ENCODE measurements at regions not wholly inside any gene's neighbourhood (a gene's known extent, or its start where the extent isn't known, plus 50 kb on each side); places are given as distances from the start of the nearest gene placed in this dataset.
"Not testable (repeated sequence)": the region's sequence is repeated elsewhere in the genome, so short reads cannot be mapped to it uniquely, and the experiment has no call there.

GRCh38 chr9:65385655-65386024, 100.6 kb upstream of the FOXD4L5 start:
- not testable (repeated sequence) for TF ChIP-seq CTCF (IDR thresholded peaks at IDR 0.05 in 2 of 3, conservative IDR thresholded peaks at IDR 0.05 in 1 of 3; ENCODE audit: control insufficient read depth in 2 of 3, extremely low read depth in 1 of 3, insufficient read depth in 1 of 3, low read depth in 3 of 3, low read length in 3 of 3); ZSCAN29 (IDR thresholded peaks at IDR 0.05); CREM (IDR thresholded peaks at IDR 0.05; ENCODE audit: low read depth); MXI1 (IDR thresholded peaks at IDR 0.05; ENCODE audit: low read depth, low read length); PKNOX1 (IDR thresholded peaks at IDR 0.05); EZH2 (IDR thresholded peaks at IDR 0.05; ENCODE audit: borderline replicate concordance, control insufficient read depth, low read depth, low read length); POLR2AphosphoS5 (IDR thresholded peaks at IDR 0.05; ENCODE audit: low read length); EP300 (IDR thresholded peaks at IDR 0.05; ENCODE audit: borderline replicate concordance in 1 of 2, control insufficient read depth in 1 of 2, low read depth in 2 of 2, low read length in 2 of 2); NR2C2 (IDR thresholded peaks at IDR 0.05; ENCODE audit: borderline replicate concordance, control insufficient read depth, insufficient read length, low read depth); YY1 (IDR thresholded peaks at IDR 0.05; ENCODE audit: low read depth, low read length); ATF3 (IDR thresholded peaks at IDR 0.05; ENCODE audit: borderline replicate concordance, extremely low read depth, low read depth, low read length); NFIC (IDR thresholded peaks at IDR 0.05; ENCODE audit: low read depth, low read length); PAX8 (IDR thresholded peaks at IDR 0.05); TCF7 (IDR thresholded peaks at IDR 0.05; ENCODE audit: borderline replicate concordance)

All from GM12878 (cell line).